ENCODE measurements at regions not wholly inside any gene's neighbourhood (a gene's known extent, or its start where the extent isn't known, plus 50 kb on each side); places are given as distances from the start of the nearest gene placed in this dataset.

DNA sequence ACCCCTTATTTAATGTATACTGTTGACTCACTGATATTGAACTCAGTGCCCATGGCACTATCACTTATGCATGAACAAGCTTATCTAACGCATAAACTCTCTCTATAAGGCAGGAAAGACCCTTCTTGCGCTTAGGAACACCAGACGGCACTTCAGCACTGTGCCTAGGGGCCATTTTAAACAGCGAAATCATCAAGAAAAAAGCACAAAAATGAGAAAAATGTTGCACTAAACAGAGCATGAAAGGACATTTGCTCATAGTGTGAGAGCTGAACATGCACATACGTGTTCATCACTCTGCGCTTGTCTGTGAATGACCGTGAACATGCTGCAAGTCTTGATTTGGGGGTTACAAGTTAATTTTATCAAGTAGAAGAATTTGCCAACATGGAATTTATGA, 109.6 kb downstream of the WDR11 start:
- DNase-seq = no peak

DNA sequence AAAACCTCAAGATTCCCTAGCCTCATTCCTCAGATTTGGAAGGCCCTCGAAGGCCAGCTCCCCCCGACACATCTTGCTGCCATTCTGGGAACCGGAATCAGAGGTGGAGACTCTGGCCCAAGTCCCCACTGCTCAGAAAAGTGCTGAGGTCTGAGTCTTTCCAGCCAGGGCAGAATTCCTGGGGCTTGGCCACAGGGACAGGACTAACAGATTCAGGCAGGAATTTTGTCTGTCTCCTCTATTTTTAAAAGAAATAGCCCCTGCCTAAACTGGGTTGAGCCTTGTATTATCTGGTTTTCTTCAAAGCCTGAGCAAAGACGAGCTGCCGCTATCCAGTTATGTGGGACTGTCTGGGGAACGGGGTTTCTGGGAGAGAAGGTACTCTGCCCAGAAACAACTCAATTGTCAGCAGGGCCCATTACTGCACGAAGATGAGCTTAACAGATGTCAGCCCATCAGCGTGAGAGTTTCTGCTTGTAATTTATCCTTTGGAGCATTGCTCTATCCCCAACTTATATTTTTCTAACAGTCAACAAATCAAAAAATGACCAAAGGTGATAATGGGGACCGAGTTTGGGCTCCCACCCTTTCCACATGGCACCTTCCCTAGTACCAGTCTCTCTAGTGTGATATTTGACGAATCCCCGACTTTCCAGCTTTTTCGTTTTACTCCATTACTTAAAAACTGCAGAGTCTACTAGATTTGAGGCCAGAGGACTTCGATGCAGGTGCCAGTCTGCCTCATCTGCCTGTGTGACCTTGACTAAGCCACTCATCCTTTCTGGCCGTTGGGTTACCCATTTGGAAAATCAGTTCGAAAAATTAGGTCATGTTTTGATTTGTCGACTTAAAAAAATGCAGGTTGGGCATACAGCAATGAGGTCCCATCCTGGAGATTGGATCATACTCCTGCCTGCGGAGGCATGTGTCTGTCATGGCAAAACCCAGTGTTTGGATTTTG, 110.9 kb downstream of the WDR11 start:
- no peak for DNase-seq

DNA sequence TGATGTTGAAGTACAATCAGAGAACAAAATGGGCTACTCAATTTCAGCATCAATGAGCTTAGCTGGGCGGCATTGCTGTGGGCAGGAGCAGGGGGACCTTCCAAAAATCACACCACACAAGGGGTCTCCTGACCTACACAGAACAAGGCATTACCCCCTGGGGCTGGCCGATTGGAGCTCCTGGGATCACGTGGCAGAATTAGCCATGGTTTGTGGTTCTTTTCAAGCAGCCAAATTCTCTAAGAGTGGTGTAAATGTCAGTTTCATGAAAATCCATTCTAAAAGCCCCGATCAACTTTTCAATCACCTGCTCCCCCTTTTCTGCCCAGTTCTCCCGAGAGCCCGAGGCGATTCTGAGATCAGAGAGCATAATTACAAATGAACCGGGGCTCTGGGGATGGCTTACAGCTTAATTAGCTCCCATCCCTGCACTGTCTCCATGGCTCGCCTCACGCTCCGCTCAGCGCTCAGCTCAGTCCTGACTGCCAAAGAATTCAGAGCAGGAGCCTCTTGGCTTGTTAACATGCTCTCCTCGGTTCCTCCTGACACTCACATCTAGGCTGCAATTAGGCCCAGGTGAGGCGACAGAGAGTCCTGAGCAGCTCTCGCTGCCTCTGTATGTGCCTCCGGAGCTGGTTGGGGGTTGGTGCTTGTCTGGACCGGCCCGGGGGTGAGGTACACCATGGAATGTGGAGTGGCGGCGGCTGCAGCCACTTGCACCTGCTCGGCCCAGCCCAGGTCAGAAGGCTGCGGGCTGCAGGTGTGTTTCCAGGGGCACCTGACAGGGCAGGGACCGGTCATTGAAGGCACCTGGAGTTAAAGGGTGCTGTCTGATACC, 111.8 kb downstream of the WDR11 start:
- DNase-seq = peak; percentile 6 to 62

DNA sequence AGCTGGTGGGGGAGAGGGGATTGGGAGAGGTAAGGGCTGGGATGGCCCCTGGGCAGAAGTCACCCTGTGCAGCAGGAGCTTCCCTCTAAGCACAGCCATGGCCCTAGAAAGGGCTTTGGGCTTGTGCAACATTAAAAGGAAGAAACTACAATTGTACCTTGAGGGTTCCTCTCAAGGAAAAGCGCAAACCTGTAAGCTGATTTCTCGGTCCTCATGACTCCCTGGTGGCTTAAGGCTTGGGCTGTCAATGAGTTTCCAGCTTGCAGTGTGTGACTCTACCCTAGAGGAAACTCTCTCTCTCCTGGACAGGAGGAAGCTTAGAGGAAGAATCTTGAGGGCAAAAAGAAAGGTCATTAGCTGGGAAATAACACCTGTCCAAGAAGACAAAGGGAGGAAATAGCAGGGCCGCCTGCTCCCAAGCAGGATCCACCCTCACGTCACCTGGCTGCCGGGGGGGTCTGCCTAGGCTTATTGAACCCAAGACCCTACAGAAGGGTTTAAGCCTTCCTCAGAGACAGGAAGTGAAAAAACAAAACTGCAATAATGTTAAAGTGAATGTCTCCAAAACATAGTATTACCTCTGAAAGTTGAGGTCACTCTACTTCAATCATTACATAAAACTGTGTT, 112.5 kb downstream of the WDR11 start:
- DNase-seq = no peak

DNA sequence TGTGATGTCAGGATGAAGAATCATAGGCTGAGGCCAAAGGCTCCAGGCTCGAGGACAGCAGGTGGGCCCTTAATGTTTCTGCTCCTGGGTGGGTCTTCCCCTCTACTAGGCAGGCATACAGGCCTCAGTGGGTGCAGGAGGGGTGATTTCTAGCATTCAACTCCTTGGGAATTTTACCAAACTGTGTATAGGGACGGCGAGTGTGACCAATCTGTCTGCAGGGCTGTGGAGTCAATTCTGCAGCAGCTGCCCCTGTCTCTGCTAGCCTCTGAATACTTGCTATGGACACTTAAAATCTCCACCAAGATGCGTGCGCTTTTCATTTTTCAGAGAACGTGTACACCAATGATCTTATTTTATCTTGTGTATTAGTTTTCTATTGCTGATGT, 115.5 kb downstream of the WDR11 start:
- no peak for DNase-seq

DNA sequence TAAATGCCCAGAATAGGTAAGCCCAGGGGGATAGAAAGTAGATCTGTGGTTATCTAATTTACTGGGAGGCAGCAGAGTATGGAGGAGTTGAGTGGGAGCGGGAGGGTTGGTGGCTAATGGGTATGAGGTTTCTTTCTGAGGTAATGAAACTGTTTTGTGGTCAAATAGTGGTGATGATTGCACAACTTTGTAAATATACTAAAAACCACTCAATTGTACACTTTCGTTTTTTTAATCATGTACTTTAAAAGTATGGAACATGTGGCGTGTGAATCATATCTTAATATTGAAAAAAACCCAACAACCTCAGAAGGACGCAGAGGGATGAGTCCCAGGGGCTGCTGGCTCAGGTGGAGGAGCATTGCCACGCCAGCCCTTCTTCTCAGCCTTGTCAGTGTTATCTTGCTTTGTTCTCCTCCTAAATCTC, 118.1 kb downstream of the WDR11 start:
- DNase-seq = no peak

DNA sequence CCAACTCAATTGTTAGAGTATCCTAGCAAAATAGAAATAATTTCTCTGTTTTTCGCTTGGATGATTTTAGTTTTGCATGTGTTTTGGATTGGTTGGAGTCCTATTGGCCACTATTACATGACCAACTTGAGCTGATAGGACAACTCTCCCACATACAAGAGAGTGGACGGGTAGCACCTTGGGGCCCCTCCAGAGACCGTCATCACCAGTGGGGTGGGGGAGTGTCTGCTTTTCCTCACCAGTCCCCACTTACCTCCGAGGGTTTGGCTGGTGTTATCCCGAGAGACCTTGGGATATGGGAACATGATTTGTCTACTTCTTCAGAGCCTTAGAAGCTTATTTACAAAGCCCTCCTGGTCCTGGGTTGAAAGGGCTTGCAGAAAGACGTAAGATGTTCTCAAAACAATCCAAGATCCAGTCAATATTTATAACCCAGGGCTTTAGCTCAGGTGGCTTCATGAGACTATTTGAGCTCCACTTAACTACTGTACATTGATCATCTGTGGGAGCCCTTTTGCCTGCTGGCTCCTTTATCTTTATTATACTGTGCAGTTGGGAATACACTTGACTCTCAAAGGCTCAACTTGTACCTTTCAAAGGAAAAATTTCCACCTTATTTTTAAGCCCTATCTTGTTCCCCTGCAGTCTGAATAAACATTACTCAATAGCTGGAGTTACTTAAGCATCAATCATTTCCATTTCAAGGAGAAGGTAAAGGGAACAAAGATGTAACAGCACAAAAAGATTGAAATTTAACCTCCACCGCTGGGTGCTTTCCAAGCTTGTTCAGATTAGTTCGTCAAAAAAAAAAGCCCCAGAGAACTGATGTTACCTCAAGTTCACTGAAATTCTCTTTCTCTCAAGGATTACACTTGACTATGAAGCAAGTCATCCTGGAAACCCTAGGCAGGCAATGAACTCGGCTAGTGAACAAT, 119.7 kb downstream of the WDR11 start:
- DNase-seq = no peak

DNA sequence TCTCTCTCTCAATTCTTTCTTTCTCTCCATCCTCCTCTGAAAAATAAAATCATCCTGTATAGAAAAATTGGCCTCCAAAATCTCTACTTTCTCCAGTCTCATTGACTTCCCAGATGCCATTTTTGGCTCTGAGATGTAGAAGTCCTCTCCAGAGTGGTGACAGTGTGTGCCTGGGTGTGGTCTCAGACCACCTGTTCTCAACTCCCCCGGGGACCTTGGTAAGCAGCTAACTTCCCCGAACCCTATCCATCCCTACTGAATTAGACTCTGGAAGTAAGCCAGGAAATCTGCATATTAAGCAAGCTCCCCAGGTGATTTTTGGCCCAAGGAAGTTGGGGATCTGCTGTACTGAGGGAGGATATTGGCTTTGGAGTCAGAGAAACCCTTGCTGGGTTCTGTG, 120.5 kb downstream of the WDR11 start:
- no peak for DNase-seq

DNA sequence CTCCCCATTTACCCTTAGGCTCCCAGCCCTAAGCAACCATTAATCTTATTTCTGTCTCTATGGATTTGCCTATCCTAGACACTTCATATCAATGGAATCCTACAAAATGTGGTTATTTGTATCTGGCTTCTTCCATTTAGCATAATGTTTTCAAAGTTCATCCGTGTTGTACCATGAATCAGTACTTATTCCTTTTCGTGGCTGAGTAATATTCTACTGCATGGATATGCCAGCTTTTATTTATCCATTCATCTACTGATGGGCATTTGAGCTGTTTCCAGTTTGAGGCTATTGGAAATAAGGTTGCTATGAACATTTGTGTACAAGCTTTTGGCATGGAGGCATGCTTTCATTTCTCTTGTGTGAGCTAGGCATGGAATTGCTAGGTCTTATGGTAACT, 121.1 kb downstream of the WDR11 start:
- DNase-seq = no peak

DNA sequence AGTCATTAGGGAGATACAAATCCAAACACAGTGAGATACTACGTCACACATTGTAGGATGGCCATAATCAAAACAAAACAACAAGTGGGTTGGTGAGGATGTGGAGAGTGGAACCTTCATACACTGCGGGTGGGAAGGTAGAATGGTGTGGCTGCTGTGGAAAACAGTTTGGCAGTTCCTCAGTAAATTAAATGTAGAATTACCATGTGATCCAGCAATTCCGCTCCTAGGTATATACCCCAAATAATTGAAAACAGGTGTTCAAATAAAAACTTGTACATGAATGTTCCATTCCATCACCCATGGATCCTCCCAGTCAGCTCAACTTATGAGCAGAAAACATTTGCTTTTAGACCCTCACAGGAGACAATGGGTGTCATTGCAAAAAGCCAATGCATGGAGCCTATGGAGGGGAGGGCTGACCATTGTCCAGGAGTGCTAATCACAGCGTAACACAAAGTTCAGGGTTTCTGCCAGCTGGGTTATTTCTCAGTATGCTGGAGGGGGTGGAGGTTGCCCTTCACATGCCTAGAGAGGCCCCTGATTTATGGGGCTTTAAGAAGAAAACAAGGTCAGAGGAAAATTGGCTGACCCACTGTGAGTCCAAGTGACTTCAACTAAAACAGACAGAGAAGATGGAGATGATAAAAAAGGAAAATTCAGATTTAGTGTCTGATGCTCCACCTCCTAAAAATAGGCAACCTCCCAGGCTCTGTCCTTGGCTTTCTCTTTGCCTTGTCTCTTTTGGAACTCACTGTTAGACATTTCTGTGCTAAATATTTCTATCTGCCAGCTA, 124.1 kb downstream of the WDR11 start:
- no peak for DNase-seq

DNA sequence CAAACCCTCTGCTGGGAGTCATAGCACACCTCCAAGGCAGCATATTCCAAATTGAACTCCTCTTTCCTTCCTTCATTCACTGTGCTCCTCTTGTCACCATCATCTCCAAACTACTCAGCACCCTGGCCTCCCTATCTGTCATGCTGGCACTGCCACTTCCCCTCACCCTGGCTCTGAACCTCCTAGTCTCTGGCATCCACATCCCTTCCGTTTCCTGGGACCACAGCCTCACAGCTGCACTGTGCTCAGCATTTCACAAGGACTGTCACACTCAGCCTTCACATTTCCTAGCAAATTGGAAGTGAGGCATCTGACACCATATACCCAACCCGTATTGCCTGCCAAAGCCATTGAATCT, 124.7 kb downstream of the WDR11 start:
- DNase-seq = no peak

DNA sequence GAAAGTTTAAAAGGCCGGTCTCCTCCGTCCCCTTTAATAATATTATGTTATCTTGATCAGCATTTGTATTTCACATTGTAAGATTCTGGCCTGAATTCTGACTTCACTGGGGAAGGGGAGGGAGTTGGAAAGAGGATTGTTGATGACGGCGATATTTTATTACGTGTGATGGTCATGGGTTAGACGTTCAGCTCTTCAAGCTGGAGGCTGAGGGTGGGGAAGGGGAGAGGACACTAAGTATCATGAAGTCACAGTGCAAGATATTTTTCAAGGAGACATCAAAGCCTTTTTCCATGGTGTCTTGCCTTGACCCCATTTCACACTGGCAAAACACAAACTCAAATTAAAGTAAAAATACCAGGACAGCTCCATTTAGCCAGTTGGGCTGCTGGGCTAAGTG, 126.7 kb downstream of the WDR11 start:
- DNase-seq = no peak

DNA sequence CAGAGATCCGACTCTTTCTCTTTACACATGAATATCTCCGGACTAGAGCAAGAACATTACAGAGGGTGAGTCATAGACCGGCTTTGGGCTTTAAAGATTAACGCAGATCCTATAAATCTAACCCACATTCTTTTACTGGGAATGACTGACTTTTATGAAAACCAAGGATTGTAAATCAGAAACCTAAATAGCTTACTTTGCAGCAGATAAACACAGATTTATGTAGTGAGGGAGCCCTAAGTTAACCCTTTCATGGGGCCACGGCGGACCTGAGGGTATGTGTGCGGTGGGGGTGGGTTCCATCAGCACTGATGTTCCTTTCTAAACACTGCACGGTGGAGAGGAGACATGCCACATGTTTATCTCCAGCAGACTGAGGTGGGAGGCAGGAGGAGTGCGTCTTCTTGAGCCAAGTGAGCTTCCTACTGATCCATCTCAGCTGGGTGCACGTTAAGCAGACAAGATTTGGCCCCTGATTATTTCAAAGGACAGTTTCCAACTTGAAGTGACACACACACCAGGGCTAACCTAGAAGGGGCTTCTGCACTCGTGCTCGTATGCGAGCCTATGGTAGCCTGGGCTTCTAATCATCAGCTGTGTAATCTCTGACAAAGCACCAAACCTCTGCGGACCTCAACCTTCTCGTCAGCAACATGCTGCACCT, 127.6 kb downstream of the WDR11 start:
- no peak for DNase-seq

DNA sequence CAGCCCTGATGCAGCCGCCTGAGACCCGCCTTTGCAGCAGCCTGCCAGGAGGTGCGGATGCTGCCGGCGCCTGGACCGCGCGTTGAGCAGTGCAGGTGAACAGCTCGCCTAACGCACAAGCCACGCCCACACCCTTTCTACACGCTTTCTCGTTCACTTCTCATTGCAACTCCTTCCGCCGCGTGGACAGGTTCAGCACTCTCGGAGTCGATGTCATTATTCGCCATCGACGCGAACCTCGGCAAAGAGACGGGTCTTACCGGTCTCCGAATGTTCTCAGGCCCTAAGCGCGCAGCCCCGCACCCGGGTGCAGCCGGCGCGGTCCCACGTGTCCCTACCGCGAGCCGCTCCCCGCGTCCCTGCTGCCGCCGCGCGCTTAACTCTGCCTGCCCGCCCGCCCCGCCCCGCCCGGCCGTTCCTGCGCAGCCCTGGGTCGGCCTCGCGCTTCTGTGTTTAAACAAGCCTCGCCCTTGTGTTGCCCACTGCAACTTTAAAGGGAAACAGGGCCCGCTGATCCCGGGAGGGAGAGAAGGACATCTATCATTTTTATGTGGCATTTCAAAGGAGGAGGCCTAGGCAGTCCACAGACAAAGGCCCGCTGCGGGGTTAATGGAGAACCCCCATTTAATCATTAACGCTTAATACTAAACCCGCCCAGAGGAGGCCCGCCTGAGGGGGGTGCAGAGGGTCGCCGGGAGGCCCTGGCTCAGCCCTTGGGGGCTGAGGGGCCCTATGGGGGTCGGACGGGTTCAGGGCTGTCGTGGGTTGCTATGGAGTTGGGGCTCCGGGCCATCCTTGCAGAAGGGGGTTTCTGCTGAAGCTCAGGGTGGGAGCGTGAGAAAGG, 128.5 kb downstream of the WDR11 start:
- DNase-seq = peak; percentile 34 to 87

DNA sequence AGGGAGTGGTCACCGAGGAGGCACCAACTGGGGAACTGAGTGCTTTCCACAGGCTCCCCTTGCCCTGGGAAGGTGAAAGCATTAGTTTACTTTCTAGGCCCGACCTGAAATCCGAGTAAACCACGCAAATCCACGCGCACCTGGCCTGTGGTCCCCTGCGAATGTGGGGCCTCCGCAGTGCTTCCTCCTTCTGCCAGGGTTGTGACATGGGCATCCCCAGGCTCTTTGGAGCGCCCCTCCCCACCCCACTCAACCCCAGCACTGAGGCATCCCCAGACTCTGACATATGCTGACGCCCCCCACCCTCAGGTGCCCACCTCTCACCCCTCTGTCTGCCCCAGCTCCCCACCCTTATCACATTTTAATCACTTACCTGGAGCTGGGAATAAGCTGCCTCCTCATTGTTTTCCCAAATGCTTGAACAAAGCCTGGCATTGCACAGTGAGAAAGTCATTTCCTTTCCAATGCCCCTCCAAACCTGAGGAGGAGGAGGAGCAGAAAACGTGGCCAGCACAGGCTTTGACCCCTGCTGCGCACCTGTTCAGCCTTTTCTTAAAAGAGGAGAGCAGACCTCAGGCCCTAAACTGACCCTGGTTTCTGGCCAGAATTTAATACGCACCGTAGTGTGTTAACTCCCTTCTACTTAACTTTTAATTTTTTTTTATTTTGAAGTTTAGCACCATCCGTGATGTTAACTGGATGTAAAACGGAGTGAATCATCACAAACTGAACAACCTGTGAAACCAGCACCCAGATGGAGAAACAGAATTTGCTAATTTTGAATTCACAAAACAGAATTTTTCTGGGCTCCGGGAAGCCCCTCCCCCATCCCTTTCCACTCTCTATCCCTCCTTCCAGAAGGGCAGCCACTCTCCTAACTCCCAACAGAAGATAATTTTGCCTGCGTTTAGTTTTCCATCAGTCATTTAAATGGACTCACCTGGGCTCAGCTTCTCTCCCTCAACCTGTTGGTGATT, 129.4 kb downstream of the WDR11 start:
- DNase-seq = no peak

DNA sequence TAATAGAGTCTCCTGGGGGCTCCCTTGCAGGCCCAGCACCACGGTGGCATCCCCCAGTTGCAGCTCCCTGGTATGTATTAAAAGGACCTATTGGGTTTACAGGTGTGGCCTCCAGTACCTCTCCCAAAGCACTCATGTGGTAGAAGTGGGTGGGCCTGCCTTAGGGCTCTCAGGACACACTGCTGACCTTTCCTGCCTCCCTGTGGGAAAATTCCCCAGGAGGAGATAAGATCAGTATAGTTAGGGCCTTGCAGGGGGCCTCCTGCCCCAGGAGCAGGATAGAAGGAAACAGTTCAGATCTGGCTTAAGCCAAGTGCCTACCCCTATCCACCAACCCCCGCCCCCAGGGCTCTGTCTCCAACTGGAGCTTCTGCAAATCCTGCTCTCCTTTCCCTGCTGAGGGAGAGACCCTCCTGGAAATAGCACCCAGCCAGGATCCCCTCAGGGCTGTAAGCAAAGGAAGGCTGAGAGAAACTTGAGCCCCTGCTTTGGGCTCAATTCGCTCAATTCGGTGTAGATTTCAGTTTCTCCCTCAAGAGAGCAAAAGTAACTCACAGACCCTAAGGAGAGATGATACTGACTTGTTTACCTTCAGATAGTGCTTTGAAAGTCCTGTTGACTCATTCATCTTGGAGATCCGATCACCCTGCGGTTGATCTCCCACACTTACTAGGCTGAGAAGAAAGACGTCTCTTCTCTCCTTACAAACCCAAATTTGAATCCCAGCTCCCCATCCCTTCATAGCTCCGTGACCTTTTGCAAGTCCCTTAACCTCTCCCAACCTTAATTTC, 130.6 kb downstream of the WDR11 start:
- DNase-seq = no peak

DNA sequence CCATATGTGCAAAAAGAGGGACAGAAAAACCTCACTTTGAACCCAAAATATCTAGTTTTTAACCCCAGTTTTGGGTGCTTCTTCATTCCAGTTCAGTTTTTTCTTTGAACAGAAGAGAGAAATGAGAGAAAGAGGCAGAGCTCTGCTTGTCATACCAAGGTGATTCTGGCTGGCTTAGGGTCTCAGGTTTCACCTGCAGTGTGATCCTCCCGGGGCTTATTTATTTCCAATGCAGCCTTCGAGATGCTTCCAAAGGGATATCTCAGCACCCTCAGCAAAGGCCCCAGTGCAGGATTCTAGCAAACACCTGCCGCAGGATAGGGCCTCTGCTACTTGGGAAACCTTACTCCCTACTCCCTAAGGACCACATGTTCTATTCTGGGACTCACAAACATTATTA, 131.3 kb downstream of the WDR11 start:
- no peak for DNase-seq

DNA sequence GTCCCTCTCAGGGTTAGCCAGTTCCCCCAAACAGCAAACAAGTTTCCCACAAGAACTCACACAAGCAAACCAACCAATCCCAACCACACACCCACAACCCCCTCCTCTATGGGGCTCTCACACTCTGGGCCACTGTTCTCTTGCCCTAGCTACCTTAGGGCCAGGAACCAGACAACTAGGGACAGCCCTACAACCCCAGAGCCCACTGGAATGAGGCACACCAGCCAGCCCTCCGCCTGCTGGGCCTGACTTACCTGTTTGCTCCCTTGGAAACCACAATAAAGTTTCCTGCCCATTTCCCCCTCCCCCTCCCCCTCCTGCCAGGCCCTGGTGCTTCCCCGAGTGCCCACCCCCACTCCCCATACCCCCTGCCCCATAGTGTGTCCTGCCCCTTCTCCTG, 132.6 kb downstream of the WDR11 start:
- DNase-seq = no peak

All from NCI-H526 (cell line).